ENCODE measurements at regions not wholly inside any gene's neighbourhood (a gene's known extent, or its start where the extent isn't known, plus 50 kb on each side); places are given as distances from the start of the nearest gene placed in this dataset.
A peak's percentile ranks its signal among the peaks of the same experiment; 100 is the strongest.
"Not testable (repeated sequence)": the region's sequence is repeated elsewhere in the genome, so short reads cannot be mapped to it uniquely, and the experiment has no call there.

- peak; percentile 5 to 50 (median 9) for DNase-seq
Measured at GRCh38 chr2:83233326-83233725, 1225.8 kb downstream of the SUCLG1 start.

- DNase-seq, result no peak
Measured at GRCh38 chr2:83229443-83229842, 1229.6 kb downstream of the SUCLG1 start.

DNA sequence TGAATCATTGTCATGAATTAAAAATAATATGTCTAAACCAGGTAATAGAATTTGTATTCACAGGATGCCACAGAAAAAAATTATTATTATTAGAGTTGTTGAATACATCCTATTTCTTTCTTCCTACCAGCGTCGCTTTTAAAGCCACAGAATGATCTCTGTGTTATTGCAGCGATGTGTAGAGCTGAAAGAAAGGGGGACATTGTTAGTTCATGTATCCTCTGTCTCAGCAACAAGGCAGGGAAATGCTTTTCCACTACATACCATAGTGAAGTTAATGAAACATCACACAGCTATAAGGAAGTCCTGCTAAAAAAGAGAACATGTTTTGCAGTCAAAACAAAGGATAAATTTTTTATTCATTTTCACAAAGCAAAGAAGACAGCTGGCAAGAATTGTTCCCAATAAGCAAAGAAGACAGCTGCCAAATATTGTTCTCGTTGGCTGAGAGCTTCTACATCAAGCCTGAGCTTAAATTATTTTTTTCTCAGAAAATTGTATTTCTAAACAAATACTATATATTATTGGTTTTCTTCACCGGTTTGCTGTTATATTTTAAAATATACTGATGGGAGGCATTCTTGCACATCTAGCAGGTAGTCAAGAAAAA, 1234.4 kb downstream of the SUCLG1 start:
- DNase-seq, result no peak

- DNase-seq, result no peak
Measured at GRCh38 chr2:83221258-83221657, 1237.8 kb downstream of the SUCLG1 start.

- no peak for DNase-seq
Measured at GRCh38 chr2:83217854-83218253, 1241.2 kb downstream of the SUCLG1 start.

GRCh38 chr2:83196225-83196624, 1262.9 kb downstream of the SUCLG1 start:
- peak in 1 of 3 donors; percentile 8 for DNase-seq

DNA sequence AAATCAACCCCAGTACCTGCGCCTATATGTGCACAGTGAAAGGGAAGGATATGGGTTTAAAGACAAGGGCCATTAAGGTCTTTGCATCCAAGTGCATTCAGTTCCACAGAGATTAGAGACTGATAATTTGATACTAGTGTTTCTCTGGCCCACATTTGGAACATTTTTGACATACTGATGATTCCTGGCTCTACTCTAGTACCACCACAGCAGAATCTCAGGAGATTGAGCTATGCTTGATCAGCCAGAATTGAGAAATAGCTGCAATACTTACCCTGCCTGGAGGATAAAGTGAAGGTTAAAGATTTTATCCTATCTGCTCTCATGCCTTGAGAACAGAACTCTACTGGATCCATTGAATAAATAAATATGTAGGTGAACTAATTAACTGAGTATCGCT, 1267.8 kb downstream of the SUCLG1 start:
- no peak for DNase-seq

- no peak for DNase-seq
Measured at GRCh38 chr2:83186105-83186760, 1272.8 kb downstream of the SUCLG1 start.

- not testable (repeated sequence) for DNase-seq
Measured at GRCh38 chr2:83180862-83181530, 1278.1 kb downstream of the SUCLG1 start.

DNA sequence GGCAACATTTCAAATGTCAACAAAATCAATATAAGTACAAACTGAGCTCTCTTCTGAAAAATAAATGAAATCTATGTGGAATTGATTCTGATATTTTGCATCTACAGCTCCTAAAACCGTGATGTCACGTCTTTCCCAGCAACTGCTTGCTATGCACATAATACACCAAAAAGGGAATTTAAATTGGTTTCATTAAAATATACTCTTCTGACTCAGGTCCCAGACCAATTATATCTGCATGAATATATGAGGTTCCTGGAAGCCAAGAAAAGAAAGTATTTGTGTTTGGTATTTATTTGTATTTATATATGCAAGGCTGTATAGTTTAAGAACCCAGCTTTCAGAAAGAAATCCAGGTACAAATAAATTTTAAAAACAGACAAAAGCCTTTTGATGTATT, 1282.5 kb downstream of the SUCLG1 start:
- no peak for DNase-seq

DNA sequence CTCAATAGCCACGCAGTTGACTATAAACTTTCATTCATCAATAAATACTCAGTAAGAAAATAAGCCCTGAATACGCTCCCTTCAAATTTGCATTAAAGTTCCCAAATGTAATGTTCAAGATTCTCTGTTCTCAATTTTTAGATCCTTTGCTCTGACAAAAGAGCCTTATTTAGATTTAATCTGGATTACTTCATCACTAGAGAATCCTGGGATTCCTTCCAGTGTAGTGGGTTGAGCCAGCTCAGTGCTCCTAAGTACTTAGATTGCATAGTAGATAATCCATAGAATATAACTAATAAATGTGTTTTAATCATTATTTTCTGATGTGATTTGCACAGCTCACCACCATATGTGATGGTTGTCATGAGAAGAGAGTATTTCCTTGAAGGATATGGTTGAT, 1286.2 kb downstream of the SUCLG1 start:
- DNase-seq, result no peak

DNA sequence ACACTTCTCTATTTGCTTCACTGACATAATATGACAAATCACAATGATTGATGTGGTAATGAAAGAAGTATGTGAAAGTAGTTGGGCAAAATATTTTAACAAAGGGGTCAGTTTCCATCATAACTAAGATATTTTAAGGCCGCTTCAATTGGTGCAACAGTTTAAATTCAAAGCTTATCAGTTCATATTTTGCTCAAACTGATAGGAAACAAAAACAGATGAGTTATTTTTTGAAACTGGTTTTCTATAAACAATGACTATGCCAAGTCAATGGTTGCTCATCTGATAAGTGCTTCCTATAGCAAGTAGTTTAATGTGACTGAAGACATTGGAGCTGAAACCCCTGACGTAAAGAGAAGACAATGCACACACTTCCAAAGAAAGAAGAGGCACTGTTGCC, 1290.7 kb downstream of the SUCLG1 start:
- no peak for DNase-seq

DNA sequence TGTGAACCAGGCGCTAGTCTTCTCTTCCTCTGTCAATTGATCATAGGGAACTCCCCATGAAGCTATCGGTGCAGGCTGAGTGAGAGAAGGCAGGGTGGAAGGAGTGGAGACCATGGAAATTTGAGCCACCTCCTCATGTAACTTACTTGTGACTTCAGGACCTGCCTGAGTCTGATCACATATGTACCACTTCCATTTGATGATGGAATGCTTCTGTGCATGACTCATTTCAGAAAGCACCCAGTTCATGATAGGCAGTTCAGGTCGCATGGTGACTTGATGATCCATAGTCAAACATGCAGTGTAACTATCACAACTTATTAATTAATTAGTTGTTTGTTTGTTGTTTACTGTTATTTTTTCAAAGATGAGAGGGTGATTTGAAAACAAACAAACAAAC, 1296.7 kb downstream of the SUCLG1 start:
- no peak for DNase-seq

DNA sequence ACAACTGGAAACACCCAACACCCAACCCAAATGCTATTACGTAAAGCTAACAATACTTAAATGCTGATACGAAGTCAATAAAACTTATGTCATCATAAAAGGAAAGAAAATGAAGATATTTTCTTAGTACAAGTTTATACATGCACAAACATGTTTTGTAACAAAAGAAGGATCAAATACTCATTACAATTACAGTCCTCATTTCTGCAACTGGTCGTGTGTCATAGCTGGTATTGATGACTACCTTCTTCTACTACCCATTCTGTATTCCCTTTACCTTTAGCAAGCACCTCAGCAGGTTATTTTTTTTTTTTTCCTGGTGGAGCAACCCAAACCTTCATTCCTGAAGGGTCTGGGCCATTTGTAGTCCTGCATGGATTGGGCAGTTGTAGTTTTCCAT, 1298.5 kb downstream of the SUCLG1 start:
- DNase-seq, result no peak

GRCh38 chr2:83155826-83156225, 1303.3 kb downstream of the SUCLG1 start:
- DNase-seq, result no peak

- DNase-seq, result no peak
Measured at GRCh38 chr2:83143946-83144345, 1315.1 kb downstream of the SUCLG1 start.

- DNase-seq, result no peak
Measured at GRCh38 chr2:83142934-83143333, 1316.1 kb downstream of the SUCLG1 start.

GRCh38 chr2:83115606-83116005, 1343.5 kb downstream of the SUCLG1 start:
- DNase-seq, result no peak

DNA sequence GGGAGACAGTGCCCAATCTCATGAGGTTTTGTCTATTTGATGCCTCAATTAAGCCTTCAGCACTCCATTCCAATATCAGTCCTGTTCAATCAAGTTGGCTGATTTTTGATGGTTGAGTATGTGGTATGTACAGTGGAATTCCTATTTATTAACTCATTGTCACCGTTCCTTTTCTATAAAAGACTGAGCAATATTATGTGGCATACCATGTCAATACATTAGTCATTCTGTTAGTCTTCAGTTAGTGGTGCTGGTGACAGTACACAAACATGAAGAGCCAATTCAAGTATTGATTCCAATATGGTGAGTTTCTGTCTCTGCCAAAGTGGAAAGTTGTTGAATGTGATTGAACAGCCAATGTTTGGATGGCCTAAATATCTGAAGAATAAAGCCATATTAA, 1343.9 kb downstream of the SUCLG1 start:
- no peak for DNase-seq

- no peak for DNase-seq
Measured at GRCh38 chr2:83113953-83114352, 1345.1 kb downstream of the SUCLG1 start.

- no peak for DNase-seq
Measured at GRCh38 chr2:83112858-83113257, 1346.2 kb downstream of the SUCLG1 start.

GRCh38 chr2:83109284-83109683, 1349.8 kb downstream of the SUCLG1 start:
- DNase-seq, result no peak

GRCh38 chr2:83106853-83107252, 1352.2 kb downstream of the SUCLG1 start:
- DNase-seq, result no peak

- no peak for DNase-seq
Measured at GRCh38 chr2:83104202-83104601, 1354.9 kb downstream of the SUCLG1 start.
